ENCODE measurements at regions not wholly inside any gene's neighbourhood (a gene's known extent, or its start where the extent isn't known, plus 50 kb on each side); places are given as distances from the start of the nearest gene placed in this dataset.

DNA sequence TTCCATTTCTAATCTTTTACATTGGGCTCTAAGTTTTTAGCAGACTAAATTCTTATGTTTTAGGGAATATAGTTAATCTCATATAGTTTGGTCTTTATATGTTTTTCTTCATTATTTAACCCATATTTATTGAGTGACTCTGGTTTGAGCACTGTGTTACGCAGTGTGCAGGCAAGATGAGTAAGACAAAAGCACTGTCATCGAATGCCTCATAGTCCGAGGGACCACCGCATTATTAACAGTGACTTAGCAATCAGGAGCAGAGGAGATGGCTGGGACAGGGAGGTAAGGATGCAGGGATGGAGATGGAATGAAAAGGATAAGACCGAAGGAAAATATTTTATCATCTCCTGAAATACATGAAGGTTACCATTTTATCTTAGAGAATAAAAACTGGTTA, 65.2 kb upstream of the CTSC start:
- ATAC-seq = peak; percentile 8; the same call in 1 of the 3 replicates
- no peak for TF ChIP-seq BACH2 (CRISPR knock-in tag; IDR thresholded peaks at IDR 0.05; ENCODE audit: borderline replicate concordance)
- no peak for TF ChIP-seq RARB (CRISPR knock-in tag; IDR thresholded peaks at IDR 0.05)
- TF ChIP-seq ZFP3 (CRISPR knock-in tag; IDR thresholded peaks at IDR 0.05) = no peak
- no peak for TF ChIP-seq ZFP30 (CRISPR knock-in tag; IDR thresholded peaks at IDR 0.05)
- no peak for TF ChIP-seq CREB5 (CRISPR knock-in tag; IDR thresholded peaks at IDR 0.05; ENCODE audit: low read depth)
- TF ChIP-seq, protein P1, sequence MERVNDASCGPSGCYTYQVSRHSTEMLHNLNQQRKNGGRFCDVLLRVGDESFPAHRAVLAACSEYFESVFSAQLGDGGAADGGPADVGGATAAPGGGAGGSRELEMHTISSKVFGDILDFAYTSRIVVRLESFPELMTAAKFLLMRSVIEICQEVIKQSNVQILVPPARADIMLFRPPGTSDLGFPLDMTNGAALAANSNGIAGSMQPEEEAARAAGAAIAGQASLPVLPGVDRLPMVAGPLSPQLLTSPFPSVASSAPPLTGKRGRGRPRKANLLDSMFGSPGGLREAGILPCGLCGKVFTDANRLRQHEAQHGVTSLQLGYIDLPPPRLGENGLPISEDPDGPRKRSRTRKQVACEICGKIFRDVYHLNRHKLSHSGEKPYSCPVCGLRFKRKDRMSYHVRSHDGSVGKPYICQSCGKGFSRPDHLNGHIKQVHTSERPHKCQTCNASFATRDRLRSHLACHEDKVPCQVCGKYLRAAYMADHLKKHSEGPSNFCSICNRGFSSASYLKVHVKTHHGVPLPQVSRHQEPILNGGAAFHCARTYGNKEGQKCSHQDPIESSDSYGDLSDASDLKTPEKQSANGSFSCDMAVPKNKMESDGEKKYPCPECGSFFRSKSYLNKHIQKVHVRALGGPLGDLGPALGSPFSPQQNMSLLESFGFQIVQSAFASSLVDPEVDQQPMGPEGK (CRISPR knock-in tag; IDR thresholded peaks at IDR 0.05; ENCODE audit: borderline replicate concordance) = no peak
- no peak for TF ChIP-seq TCF4 (CRISPR knock-in tag; IDR thresholded peaks at IDR 0.05; ENCODE audit: borderline replicate concordance)
- no peak for TF ChIP-seq ZC3H10 (CRISPR knock-in tag; IDR thresholded peaks at IDR 0.05)
- TF ChIP-seq CSDC2 (CRISPR knock-in tag; IDR thresholded peaks at IDR 0.05) = no peak
- no peak for TF ChIP-seq ARNTL (CRISPR knock-in tag; IDR thresholded peaks at IDR 0.05; ENCODE audit: borderline replicate concordance, low read depth)
- TF ChIP-seq CSRNP3 (CRISPR knock-in tag; IDR thresholded peaks at IDR 0.05) = no peak

GRCh38 chr11:88402192-88402715, 64.7 kb upstream of the CTSC start:
- ATAC-seq = peak; percentile 38

More at GRCh38 chr11:88402192-88402715, 64.7 kb upstream of the CTSC start:
- TF ChIP-seq ZFP30 (CRISPR knock-in tag; IDR thresholded peaks at IDR 0.05) (no peak), ISL1 (CRISPR knock-in tag; IDR thresholded peaks at IDR 0.05) (no peak), CREB5 (CRISPR knock-in tag; IDR thresholded peaks at IDR 0.05; ENCODE audit: low read depth) (no peak), OSR1 (CRISPR knock-in tag; IDR thresholded peaks at IDR 0.05) (no peak), BACH2 (CRISPR knock-in tag; IDR thresholded peaks at IDR 0.05; ENCODE audit: borderline replicate concordance) (no peak), RARB (CRISPR knock-in tag; IDR thresholded peaks at IDR 0.05) (no peak), ZFP3 (CRISPR knock-in tag; IDR thresholded peaks at IDR 0.05) (no peak), TCF4 (CRISPR knock-in tag; IDR thresholded peaks at IDR 0.05; ENCODE audit: borderline replicate concordance) (no peak), ZNF70 (CRISPR knock-in tag; IDR thresholded peaks at IDR 0.05) (no peak), ARNTL (CRISPR knock-in tag; IDR thresholded peaks at IDR 0.05; ENCODE audit: borderline replicate concordance, low read depth) (no peak), CSRNP3 (CRISPR knock-in tag; IDR thresholded peaks at IDR 0.05) (no peak), ZNF8 (CRISPR knock-in tag; IDR thresholded peaks at IDR 0.05) (no peak)
- TF ChIP-seq, protein P2, sequence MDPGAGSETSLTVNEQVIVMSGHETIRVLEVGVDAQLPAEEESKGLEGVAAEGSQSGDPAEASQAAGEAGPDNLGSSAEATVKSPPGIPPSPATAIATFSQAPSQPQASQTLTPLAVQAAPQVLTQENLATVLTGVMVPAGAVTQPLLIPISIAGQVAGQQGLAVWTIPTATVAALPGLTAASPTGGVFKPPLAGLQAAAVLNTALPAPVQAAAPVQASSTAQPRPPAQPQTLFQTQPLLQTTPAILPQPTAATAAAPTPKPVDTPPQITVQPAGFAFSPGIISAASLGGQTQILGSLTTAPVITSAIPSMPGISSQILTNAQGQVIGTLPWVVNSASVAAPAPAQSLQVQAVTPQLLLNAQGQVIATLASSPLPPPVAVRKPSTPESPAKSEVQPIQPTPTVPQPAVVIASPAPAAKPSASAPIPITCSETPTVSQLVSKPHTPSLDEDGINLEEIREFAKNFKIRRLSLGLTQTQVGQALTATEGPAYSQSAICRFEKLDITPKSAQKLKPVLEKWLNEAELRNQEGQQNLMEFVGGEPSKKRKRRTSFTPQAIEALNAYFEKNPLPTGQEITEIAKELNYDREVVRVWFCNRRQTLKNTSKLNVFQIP (CRISPR knock-in tag; IDR thresholded peaks at IDR 0.05; ENCODE audit: borderline replicate concordance, low read depth) = no peak
- TF ChIP-seq, protein P3, sequence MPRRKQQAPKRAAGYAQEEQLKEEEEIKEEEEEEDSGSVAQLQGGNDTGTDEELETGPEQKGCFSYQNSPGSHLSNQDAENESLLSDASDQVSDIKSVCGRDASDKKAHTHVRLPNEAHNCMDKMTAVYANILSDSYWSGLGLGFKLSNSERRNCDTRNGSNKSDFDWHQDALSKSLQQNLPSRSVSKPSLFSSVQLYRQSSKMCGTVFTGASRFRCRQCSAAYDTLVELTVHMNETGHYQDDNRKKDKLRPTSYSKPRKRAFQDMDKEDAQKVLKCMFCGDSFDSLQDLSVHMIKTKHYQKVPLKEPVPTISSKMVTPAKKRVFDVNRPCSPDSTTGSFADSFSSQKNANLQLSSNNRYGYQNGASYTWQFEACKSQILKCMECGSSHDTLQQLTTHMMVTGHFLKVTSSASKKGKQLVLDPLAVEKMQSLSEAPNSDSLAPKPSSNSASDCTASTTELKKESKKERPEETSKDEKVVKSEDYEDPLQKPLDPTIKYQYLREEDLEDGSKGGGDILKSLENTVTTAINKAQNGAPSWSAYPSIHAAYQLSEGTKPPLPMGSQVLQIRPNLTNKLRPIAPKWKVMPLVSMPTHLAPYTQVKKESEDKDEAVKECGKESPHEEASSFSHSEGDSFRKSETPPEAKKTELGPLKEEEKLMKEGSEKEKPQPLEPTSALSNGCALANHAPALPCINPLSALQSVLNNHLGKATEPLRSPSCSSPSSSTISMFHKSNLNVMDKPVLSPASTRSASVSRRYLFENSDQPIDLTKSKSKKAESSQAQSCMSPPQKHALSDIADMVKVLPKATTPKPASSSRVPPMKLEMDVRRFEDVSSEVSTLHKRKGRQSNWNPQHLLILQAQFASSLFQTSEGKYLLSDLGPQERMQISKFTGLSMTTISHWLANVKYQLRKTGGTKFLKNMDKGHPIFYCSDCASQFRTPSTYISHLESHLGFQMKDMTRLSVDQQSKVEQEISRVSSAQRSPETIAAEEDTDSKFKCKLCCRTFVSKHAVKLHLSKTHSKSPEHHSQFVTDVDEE (CRISPR knock-in tag; IDR thresholded peaks at IDR 0.05) = no peak

Data from SK-N-SH treated with all-trans-retinoic acid at 6 μM for 48 hours (cell line).